ENCODE measurements at regions not wholly inside any gene's neighbourhood (a gene's known extent, or its start where the extent isn't known, plus 50 kb on each side); places are given as distances from the start of the nearest gene placed in this dataset.
"Not testable (repeated sequence)": the region's sequence is repeated elsewhere in the genome, so short reads cannot be mapped to it uniquely, and the experiment has no call there.

GRCh38 chr3:27613846-27614500 lies 108.2 kb downstream of the EOMES start:
- H3K9me3 Mint-ChIP-seq, result peaks cover 9% of the 10 kb centered on the region
- H3K36me3 Mint-ChIP-seq, result peaks cover 8% of the 10 kb centered on the region
- H3K4me3 Mint-ChIP-seq, result no peak overlapping the region
- H3K27me3 Mint-ChIP-seq, result no peaks in the 10 kb centered on the region
- H3K27ac Mint-ChIP-seq, result no peak overlapping the region
- H3K4me1 Mint-ChIP-seq, result no peaks in the 10 kb centered on the region

GRCh38 chr3:27610800-27611525 lies 111.2 kb downstream of the EOMES start:
- Mint-ChIP-seq H3K27ac (no peak overlapping the region), H3K9me3 (peaks cover 9% of the 10 kb centered on the region), H3K36me3 (peaks cover 8% of the 10 kb centered on the region), H3K4me3 (no peak overlapping the region), H3K4me1 (no peaks in the 10 kb centered on the region), H3K27me3 (no peaks in the 10 kb centered on the region)

GRCh38 chr3:27607370-27607769 lies 114.8 kb downstream of the EOMES start:
- Mint-ChIP-seq H3K4me3 (no peak overlapping the region), H3K36me3 (no peaks in the 10 kb centered on the region), H3K27me3 (no peaks in the 10 kb centered on the region), H3K9me3 (no peaks in the 10 kb centered on the region), H3K4me1 (no peaks in the 10 kb centered on the region), H3K27ac (no peak overlapping the region)

GRCh38 chr3:27606537-27606936 lies 115.6 kb downstream of the EOMES start:
- Mint-ChIP-seq H3K4me1 (no peaks in the 10 kb centered on the region), H3K4me3 (no peak overlapping the region), H3K27me3 (no peaks in the 10 kb centered on the region), H3K9me3 (no peaks in the 10 kb centered on the region), H3K27ac (no peak overlapping the region), H3K36me3 (no peaks in the 10 kb centered on the region)

- H3K4me3 Mint-ChIP-seq, H3K4me1 Mint-ChIP-seq, H3K27me3 Mint-ChIP-seq, H3K9me3 Mint-ChIP-seq, H3K36me3 Mint-ChIP-seq, H3K27ac Mint-ChIP-seq: not testable (repeated sequence)
These were observed 117.1 kb upstream of the SLC4A7 start for GRCh38 chr3:27601311-27601710.

GRCh38 chr3:27599741-27600140 lies 115.6 kb upstream of the SLC4A7 start:
- not testable (repeated sequence) for H3K27ac Mint-ChIP-seq, H3K36me3 Mint-ChIP-seq, H3K9me3 Mint-ChIP-seq, H3K4me3 Mint-ChIP-seq, H3K4me1 Mint-ChIP-seq, H3K27me3 Mint-ChIP-seq

GRCh38 chr3:27596921-27597320 lies 112.7 kb upstream of the SLC4A7 start:
- H3K36me3 Mint-ChIP-seq, result no peaks in the 10 kb centered on the region
- H3K27ac Mint-ChIP-seq, result no peak overlapping the region
- no peaks in the 10 kb centered on the region for H3K9me3 Mint-ChIP-seq
- H3K4me1 Mint-ChIP-seq, result peaks cover 13% of the 10 kb centered on the region
- H3K27me3 Mint-ChIP-seq, result no peaks in the 10 kb centered on the region
- no peak overlapping the region for H3K4me3 Mint-ChIP-seq

GRCh38 chr3:27596334-27596841 lies 112.2 kb upstream of the SLC4A7 start:
- H3K4me3 Mint-ChIP-seq, result no peak overlapping the region
- peaks cover 18% of the 10 kb centered on the region for H3K4me1 Mint-ChIP-seq
- H3K36me3 Mint-ChIP-seq, result no peaks in the 10 kb centered on the region
- H3K9me3 Mint-ChIP-seq, result no peaks in the 10 kb centered on the region
- H3K27ac Mint-ChIP-seq, result no peak overlapping the region
- no peaks in the 10 kb centered on the region for H3K27me3 Mint-ChIP-seq

- Mint-ChIP-seq H3K4me3 (no peak overlapping the region), H3K36me3 (no peaks in the 10 kb centered on the region), H3K27me3 (no peaks in the 10 kb centered on the region), H3K9me3 (no peaks in the 10 kb centered on the region), H3K27ac (no peak overlapping the region), H3K4me1 (peaks cover 37% of the 10 kb centered on the region)
These were observed 110.0 kb upstream of the SLC4A7 start for GRCh38 chr3:27594096-27594690.

GRCh38 chr3:27593173-27593572 lies 109.0 kb upstream of the SLC4A7 start:
- Mint-ChIP-seq H3K4me3 (no peak overlapping the region), H3K9me3 (no peaks in the 10 kb centered on the region), H3K27me3 (no peaks in the 10 kb centered on the region), H3K27ac (no peak overlapping the region), H3K4me1 (peaks cover 37% of the 10 kb centered on the region), H3K36me3 (no peaks in the 10 kb centered on the region)

GRCh38 chr3:27591312-27592210 lies 107.4 kb upstream of the SLC4A7 start:
- no peaks in the 10 kb centered on the region for H3K36me3 Mint-ChIP-seq
- peak overlapping the region; percentile 93 for H3K27ac Mint-ChIP-seq
- no peaks in the 10 kb centered on the region for H3K27me3 Mint-ChIP-seq
- H3K9me3 Mint-ChIP-seq, result no peaks in the 10 kb centered on the region
- H3K4me1 Mint-ChIP-seq, result peaks cover 37% of the 10 kb centered on the region
- peak overlapping the region; percentile 31 for H3K4me3 Mint-ChIP-seq

- Mint-ChIP-seq H3K4me3 (no peak overlapping the region), H3K9me3 (no peaks in the 10 kb centered on the region)
These were observed 106.5 kb upstream of the SLC4A7 start for GRCh38 chr3:27590437-27591298.

GRCh38 chr3:27589795-27590194 lies 105.6 kb upstream of the SLC4A7 start:
- no peak overlapping the region for H3K4me3 Mint-ChIP-seq
- no peaks in the 10 kb centered on the region for H3K9me3 Mint-ChIP-seq
- peaks cover 30% of the 10 kb centered on the region for H3K4me1 Mint-ChIP-seq
- no peaks in the 10 kb centered on the region for H3K36me3 Mint-ChIP-seq
- no peaks in the 10 kb centered on the region for H3K27me3 Mint-ChIP-seq
- H3K27ac Mint-ChIP-seq, result no peak overlapping the region

More at GRCh38 chr3:27590437-27591298, 106.5 kb upstream of the SLC4A7 start:
- H3K36me3 Mint-ChIP-seq, result no peaks in the 10 kb centered on the region
- H3K4me1 Mint-ChIP-seq, result peaks cover 30% of the 10 kb centered on the region
- H3K27me3 Mint-ChIP-seq, result no peaks in the 10 kb centered on the region
- peak overlapping the region; percentile 8 for H3K27ac Mint-ChIP-seq

- H3K27me3 Mint-ChIP-seq, result no peaks in the 10 kb centered on the region
- no peaks in the 10 kb centered on the region for H3K9me3 Mint-ChIP-seq
- no peaks in the 10 kb centered on the region for H3K36me3 Mint-ChIP-seq
- peaks cover 9% of the 10 kb centered on the region for H3K4me1 Mint-ChIP-seq
- H3K4me3 Mint-ChIP-seq, result no peak overlapping the region
- no peak overlapping the region for H3K27ac Mint-ChIP-seq
These were observed 101.2 kb upstream of the SLC4A7 start for GRCh38 chr3:27585429-27585828.

- Mint-ChIP-seq H3K27me3 (no peaks in the 10 kb centered on the region), H3K9me3 (no peaks in the 10 kb centered on the region), H3K4me1 (peaks cover 3% of the 10 kb centered on the region), H3K4me3 (no peak overlapping the region), H3K27ac (no peak overlapping the region), H3K36me3 (no peaks in the 10 kb centered on the region)
These were observed 100.7 kb upstream of the SLC4A7 start for GRCh38 chr3:27584874-27585273.

Data from activated naive CD4-positive, alpha-beta T cell treated with anti-CD3 and anti-CD28 coated beads, Interleukin-2, amount 50 U/mL, for 24 hours (primary cell).